Endodermal cell (in vitro differentiated cells): ENCODE measurements at regions not wholly inside any gene's neighbourhood (a gene's known extent, or its start where the extent isn't known, plus 50 kb on each side); places are given as distances from the start of the nearest gene placed in this dataset.

Experiments
- DNase-seq: peaks from one replicate; pipeline ENCODE4 v3.0.0-alpha.2; 2017
- H3K27ac ChIP-seq: 2 replicates; pipeline ENCODE4 v1.5.1; 2013; ENCODE audit warnings: mild to moderate bottlenecking, low read depth, low read length, moderate library complexity
- H3K27me3 ChIP-seq: 2 replicates; pipeline ENCODE4 v1.6.1; 2013; ENCODE audit warnings: mild to moderate bottlenecking, low read length, moderate library complexity; ENCODE audit not compliant: insufficient read depth, control insufficient read depth, poor library complexity, severe bottlenecking
- H3K36me3 ChIP-seq: 2 replicates; pipeline ENCODE4 v1.7.0; 2013; ENCODE audit warnings: mild to moderate bottlenecking, low read length, moderate library complexity; ENCODE audit not compliant: control insufficient read depth, insufficient read depth
- H3K4me1 ChIP-seq: one replicate; pipeline ENCODE4 v1.7.0; 2013; ENCODE audit warnings: low read length; ENCODE audit not compliant: control insufficient read depth, insufficient read depth
- H3K4me3 ChIP-seq: 2 replicates; pipeline ENCODE4 v1.5.1; 2013; ENCODE audit warnings: mild to moderate bottlenecking, low read length, moderate library complexity
- H3K9ac ChIP-seq: 2 replicates; pipeline ENCODE4 v1.6.1; 2013; ENCODE audit warnings: mild to moderate bottlenecking, low read length, moderate library complexity; ENCODE audit not compliant: poor library complexity, severe bottlenecking; ENCODE audit errors: extremely low read depth
- H3K9me3 ChIP-seq: 2 replicates; pipeline ENCODE4 v1.6.1; 2013; ENCODE audit warnings: mild to moderate bottlenecking, low read length, moderate library complexity; ENCODE audit not compliant: control insufficient read depth
- H3K27ac Mint-ChIP-seq: 2 replicates; pipeline ENCODE4 v1.8.0; 2020; ENCODE audit warnings: mixed read lengths
- H3K27me3 Mint-ChIP-seq: 2 replicates; pipeline ENCODE4 v1.8.0; 2021; ENCODE audit warnings: mild to moderate bottlenecking, mixed read lengths; ENCODE audit not compliant: insufficient read depth
- H3K36me3 Mint-ChIP-seq: 2 replicates; pipeline ENCODE4 v1.8.0; 2020; ENCODE audit warnings: low read depth, mixed read lengths
- H3K4me1 Mint-ChIP-seq: 2 replicates; pipeline ENCODE4 v1.8.0; 2020; ENCODE audit warnings: mixed read lengths
- H3K4me3 Mint-ChIP-seq: 2 replicates; pipeline ENCODE4 v1.8.0; 2020; ENCODE audit warnings: mild to moderate bottlenecking, moderate library complexity, mixed read lengths
- H3K9me3 Mint-ChIP-seq: 2 replicates; pipeline ENCODE4 v1.8.0; 2020; ENCODE audit warnings: mild to moderate bottlenecking, mixed read lengths
- CTCF ChIP-seq: fragments of 200-600 bp; sonication (generic); conservative IDR thresholded peaks from 2 replicates; pipeline ENCODE4 v1.5.0; 2021; ENCODE audit warnings: antibody characterized with exemption, mild to moderate bottlenecking
- WGBS, 2 experiments: methylation state at CpG; one replicate each; pipeline versions ENCODE4 v1.1.5 to v1.1.7; 2013; ENCODE audit warnings: missing lambda C conversion rate in 2 of 2, mixed read lengths in 1 of 2; ENCODE audit not compliant: insufficient coverage in 1 of 2, insufficient read length in 1 of 2; 5-methylcytosine and 5-hydroxymethylcytosine counted together

GRCh38 chr11:91243630-91244029, 981.0 kb upstream of the FAT3 start:
- H3K27ac Mint-ChIP-seq, result no peak overlapping the region
- DNase-seq, result no peak
- no peaks in the 10 kb centered on the region for H3K9me3 ChIP-seq
- 91% methylated on average over 2 of the region's 2 CpGs; no CpG with 5 or more reads in 1 of the 2 experiments for WGBS, 2 experiments
- no peak overlapping the region for H3K4me3 Mint-ChIP-seq
- peaks cover 7% of the 10 kb centered on the region for H3K4me1 Mint-ChIP-seq
- no peaks in the 10 kb centered on the region for H3K36me3 Mint-ChIP-seq
- TF ChIP-seq CTCF, result no peak
- no peaks in the 10 kb centered on the region for H3K36me3 ChIP-seq
- no peaks in the 10 kb centered on the region for H3K27me3 ChIP-seq
- H3K4me1 ChIP-seq, result no peaks in the 10 kb centered on the region
- no peaks in the 10 kb centered on the region for H3K27me3 Mint-ChIP-seq
- H3K4me3 ChIP-seq, result no peak overlapping the region
- no peaks in the 10 kb centered on the region for H3K9me3 Mint-ChIP-seq
- no peak overlapping the region for H3K9ac ChIP-seq
- no peak overlapping the region for H3K27ac ChIP-seq

GRCh38 chr11:91243051-91243450, 981.6 kb upstream of the FAT3 start:
- 100% methylated on average over 3 of the region's 3 CpGs; no CpG with 5 or more reads in 1 of the 2 experiments for WGBS, 2 experiments
- no peak overlapping the region for H3K4me3 Mint-ChIP-seq
- H3K27ac Mint-ChIP-seq, result no peak overlapping the region
- Histone ChIP-seq H3K36me3 (no peaks in the 10 kb centered on the region), H3K27ac (no peak overlapping the region), H3K9ac (no peak overlapping the region), H3K27me3 (no peaks in the 10 kb centered on the region), H3K9me3 (no peaks in the 10 kb centered on the region), H3K4me3 (no peak overlapping the region), H3K4me1 (no peaks in the 10 kb centered on the region)
- no peaks in the 10 kb centered on the region for H3K27me3 Mint-ChIP-seq
- no peaks in the 10 kb centered on the region for H3K36me3 Mint-ChIP-seq
- peaks cover 7% of the 10 kb centered on the region for H3K4me1 Mint-ChIP-seq
- no peak for DNase-seq
- H3K9me3 Mint-ChIP-seq, result no peaks in the 10 kb centered on the region
- no peak for TF ChIP-seq CTCF

- Histone ChIP-seq H3K27me3 (no peaks in the 10 kb centered on the region), H3K36me3 (no peaks in the 10 kb centered on the region), H3K9me3 (no peaks in the 10 kb centered on the region), H3K27ac (no peak overlapping the region), H3K9ac (no peak overlapping the region), H3K4me1 (no peaks in the 10 kb centered on the region), H3K4me3 (no peak overlapping the region)
- DNase-seq, result no peak
- Mint-ChIP-seq H3K9me3 (no peaks in the 10 kb centered on the region), H3K4me1 (peaks cover 7% of the 10 kb centered on the region), H3K4me3 (no peak overlapping the region), H3K27me3 (no peaks in the 10 kb centered on the region), H3K27ac (no peak overlapping the region), H3K36me3 (no peaks in the 10 kb centered on the region)
- WGBS, 2 experiments, result 94 to 100% methylated on average over 3 of the region's 3 CpGs
- TF ChIP-seq CTCF, result no peak
Measured at GRCh38 chr11:91241226-91241625, 983.4 kb upstream of the FAT3 start.
